ENCODE measurements at regions not wholly inside any gene's neighbourhood (a gene's known extent, or its start where the extent isn't known, plus 50 kb on each side); places are given as distances from the start of the nearest gene placed in this dataset.
"Not testable (repeated sequence)": the region's sequence is repeated elsewhere in the genome, so short reads cannot be mapped to it uniquely, and the experiment has no call there.

DNA sequence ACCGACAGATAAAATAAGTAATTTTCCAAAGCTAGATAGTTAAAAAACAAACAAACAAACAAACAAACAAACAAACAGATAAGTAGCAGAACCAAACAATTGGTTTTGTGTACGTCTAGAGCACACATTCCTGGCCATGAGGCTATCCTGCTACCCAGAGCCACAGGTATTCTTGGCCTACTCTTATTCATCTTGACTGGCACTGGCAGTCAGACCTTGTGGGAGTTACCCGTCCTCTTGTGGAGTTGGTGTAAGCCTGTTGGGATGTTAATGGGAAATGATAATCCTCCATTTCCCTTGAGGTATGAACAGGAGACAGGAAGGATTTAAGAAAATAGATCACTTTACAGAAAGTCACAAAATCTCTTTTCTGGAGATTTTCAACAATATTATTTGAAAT is 142.4 kb upstream of the MEOX2 start:
- Histone ChIP-seq H3K27me3 (ENCODE audit: control insufficient read depth, insufficient read depth, low read length) (no peaks in the 10 kb centered on the region), H3K4me3 (ENCODE audit: low read length) (no peak overlapping the region), H3K36me3 (ENCODE audit: control insufficient read depth, insufficient read depth, low read length) (no peaks in the 10 kb centered on the region), H3K9me3 (replicated peaks; ENCODE audit: control insufficient read depth, low read depth, low read length) (no peaks in the 10 kb centered on the region), H3K4me1 (ENCODE audit: control insufficient read depth, insufficient read depth, low read length) (peaks cover 3% of the 10 kb centered on the region), H3K27ac (ENCODE audit: low read length) (no peak overlapping the region)
- no CpG with 5 or more reads among the region's 3 CpGs for WGBS (ENCODE audit: insufficient coverage)
- no peak for DNase-seq

DNA sequence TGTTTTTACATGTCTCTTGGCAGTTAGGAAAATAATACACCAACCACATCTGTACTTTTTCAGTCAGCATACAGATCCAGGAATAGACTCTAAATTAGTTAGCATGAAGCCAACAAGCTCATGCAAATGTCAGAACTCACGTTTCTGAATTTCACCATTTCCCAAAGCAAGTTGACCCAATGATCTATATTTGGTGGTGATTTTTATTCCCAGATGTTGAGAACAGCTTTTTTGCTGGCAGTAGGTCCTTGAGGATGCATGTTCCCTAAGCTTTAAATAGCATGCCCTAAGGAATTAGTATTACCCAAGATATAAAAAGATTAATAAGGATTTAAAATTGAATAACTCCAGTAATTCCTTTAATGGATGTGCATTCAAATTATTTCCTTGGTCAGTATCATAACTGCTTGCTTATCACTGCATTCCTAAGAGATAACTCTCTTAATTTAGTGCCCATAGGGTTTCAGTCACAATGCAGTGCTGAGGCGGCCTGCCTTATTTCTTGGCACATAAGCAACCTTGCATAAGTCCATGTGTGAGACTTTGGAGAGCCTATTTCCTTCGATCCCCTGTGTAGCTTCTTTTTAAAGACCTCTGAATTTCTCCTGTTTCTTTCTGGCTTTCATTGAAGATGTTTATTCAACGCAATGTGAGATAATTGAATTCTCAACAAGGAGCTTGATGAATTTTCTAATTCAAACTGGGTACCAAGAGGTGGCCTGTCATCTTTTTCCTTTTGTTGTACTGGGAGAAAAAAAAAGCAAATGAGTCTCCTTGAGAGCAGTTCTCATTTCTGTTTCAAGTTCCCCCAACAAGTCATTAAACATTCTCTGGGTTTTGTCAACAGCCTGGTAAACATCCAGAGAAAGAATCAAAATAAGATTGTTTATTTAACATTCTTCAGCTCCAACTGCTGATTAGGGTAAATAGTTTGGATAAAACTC is 135.3 kb upstream of the MEOX2 start:
- Histone ChIP-seq H3K4me1 (ENCODE audit: control insufficient read depth, insufficient read depth, low read length) (peaks cover 2% of the 10 kb centered on the region), H3K27me3 (ENCODE audit: control insufficient read depth, insufficient read depth, low read length) (no peaks in the 10 kb centered on the region), H3K36me3 (ENCODE audit: control insufficient read depth, insufficient read depth, low read length) (no peaks in the 10 kb centered on the region), H3K4me3 (ENCODE audit: low read length) (no peak overlapping the region), H3K27ac (ENCODE audit: low read length) (peak overlapping the region; percentile 36), H3K9me3 (replicated peaks; ENCODE audit: control insufficient read depth, low read depth, low read length) (no peaks in the 10 kb centered on the region)
- 20% methylated on average over 1 of the region's 4 CpGs for WGBS (ENCODE audit: insufficient coverage)
- DNase-seq = peak; percentile 82

DNA sequence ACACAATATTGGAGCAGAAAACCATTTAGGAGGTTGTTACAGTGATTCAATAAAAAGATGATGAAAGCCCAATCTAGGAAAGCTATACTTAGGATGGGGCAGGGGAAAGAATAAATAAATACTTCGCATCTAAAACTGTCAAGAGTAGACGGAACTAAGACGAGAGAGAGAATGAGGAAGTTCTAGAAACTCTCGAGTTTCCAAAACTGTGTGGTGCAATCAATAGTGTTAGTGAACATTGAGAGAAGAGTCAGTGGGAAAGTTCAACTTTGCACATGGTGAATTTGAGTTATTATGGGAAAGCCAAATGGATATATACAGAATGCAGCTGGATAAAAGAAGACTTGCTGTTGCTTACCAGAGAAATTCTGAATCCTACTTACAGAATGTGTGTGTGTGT is 133.8 kb upstream of the MEOX2 start:
- peak; percentile 57 for DNase-seq
- H3K4me3 ChIP-seq (ENCODE audit: low read length) = no peak overlapping the region
- peaks cover 2% of the 10 kb centered on the region for H3K4me1 ChIP-seq (ENCODE audit: control insufficient read depth, insufficient read depth, low read length)
- H3K27me3 ChIP-seq (ENCODE audit: control insufficient read depth, insufficient read depth, low read length) = no peaks in the 10 kb centered on the region
- no peak overlapping the region for H3K27ac ChIP-seq (ENCODE audit: low read length)
- H3K9me3 ChIP-seq (replicated peaks; ENCODE audit: control insufficient read depth, low read depth, low read length) = no peaks in the 10 kb centered on the region
- 75% methylated on average over 4 of the region's 4 CpGs for WGBS (ENCODE audit: insufficient coverage)
- no peaks in the 10 kb centered on the region for H3K36me3 ChIP-seq (ENCODE audit: control insufficient read depth, insufficient read depth, low read length)

DNA sequence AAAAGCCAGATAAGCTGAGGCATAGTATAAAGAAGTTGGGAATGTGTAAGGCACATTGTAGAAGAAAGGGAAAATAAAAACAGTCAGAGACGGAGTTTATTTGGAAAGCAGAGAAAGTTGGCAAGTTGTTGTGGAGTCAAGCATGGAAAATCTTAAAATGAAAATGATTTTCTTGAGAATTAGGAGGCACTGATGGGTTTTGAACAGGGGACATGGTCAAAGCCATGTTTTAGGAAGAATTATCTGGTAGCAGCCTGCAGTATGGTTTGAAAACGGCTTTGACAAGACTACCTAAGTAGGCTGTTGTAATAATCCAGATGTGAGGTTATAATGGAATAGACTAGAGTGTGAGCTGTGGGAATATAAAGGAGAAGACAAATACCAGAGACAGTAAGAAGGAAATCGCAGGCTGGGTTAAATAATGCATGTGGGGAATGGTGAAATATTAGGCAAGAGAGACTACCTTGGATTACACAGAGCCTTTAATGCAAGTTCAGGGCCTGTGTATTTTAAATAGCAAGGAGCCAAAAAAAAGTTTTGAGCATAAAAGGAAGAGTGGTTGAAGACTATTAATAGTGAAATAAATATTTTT is 130.4 kb upstream of the MEOX2 start:
- DNase-seq = peak; percentile 77
- Histone ChIP-seq H3K4me3 (ENCODE audit: low read length) (no peak overlapping the region), H3K9me3 (replicated peaks; ENCODE audit: control insufficient read depth, low read depth, low read length) (no peaks in the 10 kb centered on the region), H3K27ac (ENCODE audit: low read length) (peak overlapping the region; percentile 79), H3K27me3 (ENCODE audit: control insufficient read depth, insufficient read depth, low read length) (no peaks in the 10 kb centered on the region), H3K36me3 (ENCODE audit: control insufficient read depth, insufficient read depth, low read length) (no peaks in the 10 kb centered on the region), H3K4me1 (ENCODE audit: control insufficient read depth, insufficient read depth, low read length) (peaks cover 2% of the 10 kb centered on the region)
- 42% methylated on average over 3 of the region's 3 CpGs for WGBS (ENCODE audit: insufficient coverage)

DNA sequence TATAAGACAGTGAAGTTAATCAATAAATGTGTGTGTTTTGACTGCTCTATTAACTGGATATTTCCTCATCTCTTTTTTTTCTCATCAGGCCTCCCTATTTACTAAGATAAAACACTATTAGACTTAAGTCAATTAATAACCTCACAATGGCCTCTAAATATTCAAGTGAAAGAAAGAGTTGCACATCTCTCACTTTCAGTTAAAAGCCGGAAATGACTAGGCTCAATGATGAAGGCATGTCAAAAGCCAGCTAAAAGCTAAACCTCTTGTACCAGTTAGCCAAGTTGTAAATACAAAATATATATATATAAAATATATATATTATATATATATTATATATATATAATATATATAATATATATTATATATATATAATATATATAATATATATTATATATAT is 127.0 kb upstream of the MEOX2 start:
- no CpG with 5 or more reads among the region's 1 CpG for WGBS (ENCODE audit: insufficient coverage)
- Histone ChIP-seq H3K9me3 (replicated peaks; ENCODE audit: control insufficient read depth, low read depth, low read length) (no peaks in the 10 kb centered on the region), H3K4me3 (ENCODE audit: low read length) (no peak overlapping the region), H3K4me1 (ENCODE audit: control insufficient read depth, insufficient read depth, low read length) (peaks cover 2% of the 10 kb centered on the region), H3K36me3 (ENCODE audit: control insufficient read depth, insufficient read depth, low read length) (no peaks in the 10 kb centered on the region), H3K27me3 (ENCODE audit: control insufficient read depth, insufficient read depth, low read length) (no peaks in the 10 kb centered on the region), H3K27ac (ENCODE audit: low read length) (no peak overlapping the region)
- DNase-seq = no peak

DNA sequence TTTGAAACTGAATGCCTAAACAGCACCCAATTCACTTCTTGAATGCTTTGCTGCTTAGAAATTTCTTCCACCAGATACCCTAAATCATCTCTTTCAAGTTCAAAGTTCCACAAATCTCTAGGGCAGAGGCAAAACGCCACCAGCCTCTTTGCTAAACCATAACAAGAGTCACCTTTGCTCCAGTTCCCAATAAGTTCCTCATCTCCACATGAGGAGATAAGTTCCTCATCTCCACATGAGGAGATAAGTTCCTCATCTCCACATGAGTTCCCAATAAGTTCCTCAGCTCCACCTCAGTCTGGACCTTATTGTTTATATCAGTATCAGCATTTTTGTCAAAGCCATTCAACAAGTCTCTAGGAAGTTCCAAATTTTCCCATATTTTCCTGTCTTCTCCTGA is 123.9 kb upstream of the MEOX2 start:
- not testable (repeated sequence) for H3K27ac ChIP-seq (ENCODE audit: low read length); H3K9me3 ChIP-seq (replicated peaks; ENCODE audit: control insufficient read depth, low read depth, low read length); H3K4me1 ChIP-seq (ENCODE audit: control insufficient read depth, insufficient read depth, low read length); H3K27me3 ChIP-seq (ENCODE audit: control insufficient read depth, insufficient read depth, low read length); DNase-seq; H3K36me3 ChIP-seq (ENCODE audit: control insufficient read depth, insufficient read depth, low read length); H3K4me3 ChIP-seq (ENCODE audit: low read length)
- 57% methylated on average over 1 of the region's 1 CpG for WGBS (ENCODE audit: insufficient coverage)

DNA sequence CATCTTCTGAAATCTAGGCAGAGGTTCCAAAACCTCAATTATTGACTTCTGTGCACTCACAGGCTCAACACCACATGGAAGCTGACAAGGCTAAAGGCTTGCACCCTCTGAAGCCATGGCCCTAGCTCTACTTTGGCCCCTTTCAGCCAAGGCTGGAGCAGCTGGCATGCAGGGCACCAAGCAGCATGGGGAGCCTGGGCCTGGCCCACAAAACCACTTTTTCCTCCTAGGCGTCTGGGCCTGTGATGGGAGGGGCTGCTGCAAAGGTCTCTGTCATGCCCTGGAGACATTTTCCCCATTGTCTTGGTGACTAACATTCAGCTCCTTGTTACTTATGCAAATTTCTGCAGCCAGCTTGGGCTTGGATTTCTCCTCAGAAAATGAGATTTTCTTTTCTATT is 123.5 kb upstream of the MEOX2 start:
- WGBS (ENCODE audit: insufficient coverage) = 100% methylated on average over 1 of the region's 1 CpG
- H3K36me3 ChIP-seq (ENCODE audit: control insufficient read depth, insufficient read depth, low read length); H3K27me3 ChIP-seq (ENCODE audit: control insufficient read depth, insufficient read depth, low read length); H3K4me1 ChIP-seq (ENCODE audit: control insufficient read depth, insufficient read depth, low read length); H3K27ac ChIP-seq (ENCODE audit: low read length); H3K9me3 ChIP-seq (replicated peaks; ENCODE audit: control insufficient read depth, low read depth, low read length); H3K4me3 ChIP-seq (ENCODE audit: low read length); DNase-seq: not testable (repeated sequence)

DNA sequence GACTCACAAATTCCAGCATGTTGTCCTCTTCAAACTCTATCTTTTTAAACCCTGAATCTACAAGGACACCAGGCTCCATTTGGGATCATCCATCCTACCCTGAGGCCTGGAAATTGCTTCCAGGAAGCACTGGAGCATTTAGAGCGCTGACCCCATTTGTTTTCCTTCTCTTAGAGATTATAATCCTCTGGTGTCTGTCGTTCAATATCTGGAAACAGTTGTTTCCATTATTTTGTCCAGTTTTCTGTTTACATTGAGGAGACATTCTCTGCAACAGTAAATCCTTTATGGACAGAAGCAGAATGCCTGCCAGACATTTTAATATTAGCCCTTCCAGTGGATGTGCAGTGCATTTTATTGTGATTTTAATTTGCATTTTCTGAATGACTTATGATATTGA is 119.4 kb upstream of the MEOX2 start:
- Histone ChIP-seq H3K4me1 (ENCODE audit: control insufficient read depth, insufficient read depth, low read length) (no peaks in the 10 kb centered on the region), H3K4me3 (ENCODE audit: low read length) (no peak overlapping the region), H3K27ac (ENCODE audit: low read length) (no peak overlapping the region), H3K9me3 (replicated peaks; ENCODE audit: control insufficient read depth, low read depth, low read length) (no peaks in the 10 kb centered on the region), H3K36me3 (ENCODE audit: control insufficient read depth, insufficient read depth, low read length) (no peaks in the 10 kb centered on the region), H3K27me3 (ENCODE audit: control insufficient read depth, insufficient read depth, low read length) (no peaks in the 10 kb centered on the region)
- no CpG with 5 or more reads among the region's 2 CpGs for WGBS (ENCODE audit: insufficient coverage)
- peak; percentile 76 for DNase-seq

DNA sequence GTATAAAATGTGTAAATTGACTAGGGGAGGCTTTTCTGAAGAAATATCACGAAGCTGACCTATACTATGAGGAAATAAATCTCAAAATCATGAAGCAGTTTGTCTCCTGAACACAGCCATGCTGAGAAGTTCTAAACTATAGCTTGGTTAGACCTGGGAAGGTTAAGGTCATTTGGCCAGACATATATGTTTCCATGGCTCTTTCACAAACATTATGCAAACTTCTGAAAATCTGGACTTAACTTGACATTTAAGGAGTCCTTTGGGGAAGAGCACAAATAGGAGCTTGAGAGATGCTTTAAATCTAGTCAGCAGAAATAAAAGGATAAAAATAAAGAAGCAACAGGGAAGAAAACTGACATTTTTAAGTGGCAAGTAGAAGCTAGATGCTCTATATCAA is 115.9 kb upstream of the MEOX2 start:
- H3K4me1 ChIP-seq (ENCODE audit: control insufficient read depth, insufficient read depth, low read length) = no peaks in the 10 kb centered on the region
- no peaks in the 10 kb centered on the region for H3K9me3 ChIP-seq (replicated peaks; ENCODE audit: control insufficient read depth, low read depth, low read length)
- no peaks in the 10 kb centered on the region for H3K36me3 ChIP-seq (ENCODE audit: control insufficient read depth, insufficient read depth, low read length)
- no CpG with 5 or more reads among the region's 1 CpG for WGBS (ENCODE audit: insufficient coverage)
- no peaks in the 10 kb centered on the region for H3K27me3 ChIP-seq (ENCODE audit: control insufficient read depth, insufficient read depth, low read length)
- H3K27ac ChIP-seq (ENCODE audit: low read length) = peak overlapping the region; percentile 79
- DNase-seq = peak; percentile 95
- no peak overlapping the region for H3K4me3 ChIP-seq (ENCODE audit: low read length)

DNA sequence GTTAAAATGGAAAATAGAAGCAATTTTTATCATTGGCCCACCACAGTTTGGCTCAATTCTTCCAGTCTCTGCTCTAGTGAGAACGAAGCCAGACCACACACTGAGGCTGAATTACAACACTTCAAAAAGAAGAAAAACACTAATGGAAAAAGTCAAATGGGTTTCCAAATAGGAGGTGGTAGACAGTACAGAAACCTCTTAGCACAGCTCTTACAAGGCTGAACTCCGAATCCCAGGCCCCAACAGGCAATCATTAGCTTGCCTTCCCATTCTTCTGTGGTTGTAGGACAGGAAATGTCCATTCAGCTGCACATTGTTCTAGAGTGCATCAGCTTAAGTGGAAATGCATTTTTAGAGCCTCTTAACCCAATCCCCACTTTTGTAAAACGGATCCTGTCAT is 115.1 kb upstream of the MEOX2 start:
- Histone ChIP-seq H3K27ac (ENCODE audit: low read length) (peak overlapping the region; percentile 79), H3K36me3 (ENCODE audit: control insufficient read depth, insufficient read depth, low read length) (no peaks in the 10 kb centered on the region), H3K4me3 (ENCODE audit: low read length) (no peak overlapping the region), H3K4me1 (ENCODE audit: control insufficient read depth, insufficient read depth, low read length) (no peaks in the 10 kb centered on the region), H3K27me3 (ENCODE audit: control insufficient read depth, insufficient read depth, low read length) (no peaks in the 10 kb centered on the region), H3K9me3 (replicated peaks; ENCODE audit: control insufficient read depth, low read depth, low read length) (no peaks in the 10 kb centered on the region)
- WGBS (ENCODE audit: insufficient coverage) = no CpG with 5 or more reads among the region's 3 CpGs
- peak; percentile 98 for DNase-seq

All from muscle of leg (tissue), 3 donors.